Daoy (cell line): ENCODE measurements at regions not wholly inside any gene's neighbourhood (a gene's known extent, or its start where the extent isn't known, plus 50 kb on each side); places are given as distances from the start of the nearest gene placed in this dataset.

Source experiments
- DNase-seq: peaks from one replicate; pipeline ENCODE4 v3.0.0-alpha.2; 2015; ENCODE audit warnings: low read depth

GRCh38 chr4:56757821-56758411, 63.6 kb downstream of the SPINK2 start:
- DNase-seq = peak; percentile 89

GRCh38 chr4:56757261-56757746, 64.2 kb downstream of the SPINK2 start:
- peak; percentile 60 for DNase-seq

- DNase-seq = no peak
Observed at GRCh38 chr4:56755901-56756300, 65.6 kb downstream of the SPINK2 start.

- DNase-seq = no peak
Observed at GRCh38 chr4:56752985-56753384, 68.5 kb downstream of the SPINK2 start.

GRCh38 chr4:56750231-56750630, 69.1 kb upstream of the HOPX start:
- DNase-seq = no peak

- no peak for DNase-seq
Observed at GRCh38 chr4:56748271-56748670, 67.2 kb upstream of the HOPX start.

GRCh38 chr4:56746639-56747038, 65.5 kb upstream of the HOPX start:
- DNase-seq = no peak

GRCh38 chr4:56745042-56745441, 63.9 kb upstream of the HOPX start:
- no peak for DNase-seq

GRCh38 chr4:56744030-56744429, 62.9 kb upstream of the HOPX start:
- no peak for DNase-seq

GRCh38 chr4:56743550-56743949, 62.5 kb upstream of the HOPX start:
- no peak for DNase-seq

GRCh38 chr4:56742080-56742871, 61.2 kb upstream of the HOPX start:
- no peak for DNase-seq

- no peak for DNase-seq
Observed at GRCh38 chr4:56741595-56741994, 60.5 kb upstream of the HOPX start.

- DNase-seq = no peak
Observed at GRCh38 chr4:56739066-56739777, 58.1 kb upstream of the HOPX start.

- no peak for DNase-seq
Observed at GRCh38 chr4:56737666-56738065, 56.6 kb upstream of the HOPX start.

- no peak for DNase-seq
Observed at GRCh38 chr4:56733352-56733751, 52.3 kb upstream of the HOPX start.

GRCh38 chr4:56732301-56732700, 51.2 kb upstream of the HOPX start:
- no peak for DNase-seq

- DNase-seq = no peak
Observed at GRCh38 chr4:56731857-56732256, 50.8 kb upstream of the HOPX start.
